Activated CD8-positive, alpha-beta memory T cell treated with anti-CD3 and anti-CD28 coated beads, Interleukin-2, amount 50 U/mL, for 24 hours (primary cell): ENCODE measurements at regions not wholly inside any gene's neighbourhood (a gene's known extent, or its start where the extent isn't known, plus 50 kb on each side); places are given as distances from the start of the nearest gene placed in this dataset.

Experiments
- DNase-seq: peaks from one replicate; pipeline ENCODE4 v3.0.0-alpha.2; 2020; ENCODE audit errors: extremely low read depth

GRCh38 chr2:128690869-128691268 lies 372.2 kb upstream of the HS6ST1 start:
- DNase-seq, result no peak

GRCh38 chr2:128691526-128691925 lies 372.9 kb upstream of the HS6ST1 start:
- DNase-seq, result no peak

GRCh38 chr2:128692895-128693742 lies 374.5 kb upstream of the HS6ST1 start:
- no peak for DNase-seq

GRCh38 chr2:128693743-128694029 lies 375.0 kb upstream of the HS6ST1 start:
- no peak for DNase-seq

- no peak for DNase-seq
Observed at GRCh38 chr2:128695646-128696220, 377.1 kb upstream of the HS6ST1 start.

- DNase-seq, result no peak
Observed at GRCh38 chr2:128696421-128696820, 377.8 kb upstream of the HS6ST1 start.

- DNase-seq, result no peak
Observed at GRCh38 chr2:128701418-128701817, 382.8 kb upstream of the HS6ST1 start.

- no peak for DNase-seq
Observed at GRCh38 chr2:128702616-128703015, 383.9 kb upstream of the HS6ST1 start.

- DNase-seq, result no peak
Observed at GRCh38 chr2:128708106-128708816, 389.6 kb upstream of the HS6ST1 start.

GRCh38 chr2:128710242-128710641 lies 391.6 kb upstream of the HS6ST1 start:
- no peak for DNase-seq

GRCh38 chr2:128710729-128711128 lies 392.1 kb upstream of the HS6ST1 start:
- no peak for DNase-seq

- no peak for DNase-seq
Observed at GRCh38 chr2:128714285-128714684, 395.6 kb upstream of the HS6ST1 start.

- no peak for DNase-seq
Observed at GRCh38 chr2:128714851-128715312, 396.2 kb upstream of the HS6ST1 start.

- no peak for DNase-seq
Observed at GRCh38 chr2:128715360-128715759, 396.7 kb upstream of the HS6ST1 start.

GRCh38 chr2:128716299-128716721 lies 397.6 kb upstream of the HS6ST1 start:
- DNase-seq, result no peak

GRCh38 chr2:128717758-128718710 lies 399.4 kb upstream of the HS6ST1 start:
- no peak for DNase-seq

- no peak for DNase-seq
Observed at GRCh38 chr2:128720080-128721022, 401.7 kb upstream of the HS6ST1 start.

GRCh38 chr2:128721096-128721495 lies 402.4 kb upstream of the HS6ST1 start:
- no peak for DNase-seq

- no peak for DNase-seq
Observed at GRCh38 chr2:128722489-128722888, 403.8 kb upstream of the HS6ST1 start.

GRCh38 chr2:128724547-128724946 lies 405.9 kb upstream of the HS6ST1 start:
- no peak for DNase-seq

GRCh38 chr2:128724972-128725371 lies 406.3 kb upstream of the HS6ST1 start:
- no peak for DNase-seq
